NCI-H146 (cell line): ENCODE measurements at regions not wholly inside any gene's neighbourhood (a gene's known extent, or its start where the extent isn't known, plus 50 kb on each side); places are given as distances from the start of the nearest gene placed in this dataset.

ENCODE experiments used
- DNase-seq: peaks from one replicate; lab custom pipeline; 2025; lab: John Stamatoyannopoulos, UW

DNA sequence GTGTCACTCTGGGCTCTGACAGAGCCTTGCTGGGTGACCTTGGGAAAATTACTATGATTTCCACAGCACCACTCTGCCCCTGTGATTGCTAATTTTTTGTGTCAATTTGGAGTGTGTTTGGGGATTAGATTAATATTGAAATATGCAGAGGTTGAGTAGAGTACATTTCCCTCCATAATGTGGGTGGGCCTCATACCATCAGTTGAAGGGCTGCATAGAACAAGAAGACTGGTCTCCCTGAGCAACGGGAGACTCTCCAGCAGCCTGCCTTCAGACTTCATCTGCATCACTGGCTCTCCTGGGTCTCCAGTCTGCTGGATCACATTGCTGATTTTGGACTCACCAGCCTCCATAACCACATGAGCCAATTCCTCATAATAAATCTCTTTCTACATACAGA, 313.7 kb downstream of the TNS1 start:
- no peak for DNase-seq

DNA sequence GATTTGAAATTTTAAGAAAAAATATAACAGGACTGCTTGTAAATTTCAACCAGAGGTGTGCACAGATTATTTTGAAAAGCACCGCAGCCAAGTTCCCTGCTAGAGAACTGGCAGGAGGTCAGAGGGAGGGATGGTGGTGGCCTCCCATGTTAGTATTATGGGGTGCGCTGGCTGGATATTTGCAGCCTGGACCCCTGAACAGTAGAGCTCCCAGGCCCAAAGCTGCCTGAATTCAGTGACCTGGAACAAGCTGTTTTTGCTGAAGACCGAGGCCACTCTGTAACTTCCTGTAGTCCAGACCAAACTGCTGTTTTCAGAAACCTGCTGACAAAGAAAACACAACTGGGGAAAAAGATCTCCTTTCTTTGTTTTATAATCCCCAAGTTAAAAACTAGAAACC, 314.3 kb downstream of the TNS1 start:
- DNase-seq, result no peak

DNA sequence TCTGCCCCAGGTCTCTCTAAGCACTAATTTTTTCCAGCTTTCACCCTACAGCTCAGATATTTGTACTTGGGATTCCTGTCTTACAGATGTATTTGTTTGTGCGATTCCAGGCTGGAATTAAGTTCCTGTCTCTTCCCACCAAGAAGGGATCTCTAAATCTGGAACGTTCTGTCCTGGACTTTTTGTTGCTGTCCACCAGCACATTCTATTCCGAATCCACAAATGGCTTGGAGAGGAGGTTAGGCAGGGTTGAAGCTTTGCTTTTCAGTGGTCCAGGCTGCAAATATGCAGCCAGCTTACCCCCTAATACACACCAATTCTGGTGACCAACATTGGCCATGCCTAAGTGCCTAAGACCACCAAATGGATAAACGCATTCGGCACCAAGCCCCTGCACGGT, 315.0 kb downstream of the TNS1 start:
- no peak for DNase-seq

DNA sequence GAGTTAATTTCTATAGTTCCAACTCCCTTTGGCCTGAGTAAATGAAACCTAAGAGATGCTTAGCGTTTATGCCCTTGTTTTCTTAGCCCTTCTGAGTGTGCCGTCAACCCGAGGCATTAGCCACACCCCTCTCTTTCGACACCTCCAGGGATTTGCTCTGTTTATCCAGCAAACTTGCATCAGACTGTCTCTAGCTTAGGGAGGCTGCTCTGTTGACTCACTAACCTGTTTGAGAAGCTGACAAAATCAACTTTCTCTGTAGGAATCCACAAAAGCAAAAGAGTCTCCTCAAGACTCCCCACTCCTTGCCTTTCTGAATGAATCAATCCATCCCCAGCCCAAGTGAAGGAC, 317.6 kb downstream of the TNS1 start:
- DNase-seq, result no peak

DNA sequence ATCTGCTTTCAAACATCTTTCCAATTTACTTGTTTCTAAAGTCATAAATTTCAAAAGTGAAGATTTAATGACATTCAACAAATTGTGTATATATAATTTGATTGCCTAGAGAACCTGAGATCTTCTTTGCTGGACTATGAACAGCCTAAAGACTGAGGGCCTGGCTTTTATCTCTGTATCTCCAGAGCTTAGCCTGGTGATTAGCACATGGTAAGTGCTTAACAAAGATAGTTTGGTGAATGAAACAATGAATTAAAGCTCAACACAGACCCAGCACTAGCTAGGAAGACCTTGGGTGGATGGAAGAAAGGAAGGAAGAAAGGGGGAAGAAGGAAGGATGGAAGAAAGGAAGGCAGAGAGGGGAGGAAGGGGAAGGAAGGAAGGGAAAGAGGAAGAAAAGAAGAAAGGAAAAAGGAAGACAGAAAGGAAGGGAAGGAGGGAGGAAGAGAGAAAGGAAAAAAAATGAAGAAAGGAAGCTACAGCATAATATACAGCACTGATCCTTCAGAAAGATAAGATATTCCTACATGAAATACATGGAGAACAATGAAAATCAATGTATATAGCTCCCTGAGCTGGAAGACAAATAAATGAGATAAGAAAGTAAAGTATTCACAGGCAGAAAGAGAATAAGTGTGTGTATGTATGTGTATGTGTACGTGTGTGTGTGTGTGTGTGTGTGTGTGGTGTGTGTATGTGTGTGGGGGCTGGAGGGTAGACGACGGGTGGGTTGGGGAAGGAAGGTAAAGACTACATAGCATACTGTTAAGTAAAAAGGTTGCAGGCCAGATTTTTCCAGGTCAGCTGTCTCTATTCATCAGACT, 318.2 kb downstream of the TNS1 start:
- no peak for DNase-seq

DNA sequence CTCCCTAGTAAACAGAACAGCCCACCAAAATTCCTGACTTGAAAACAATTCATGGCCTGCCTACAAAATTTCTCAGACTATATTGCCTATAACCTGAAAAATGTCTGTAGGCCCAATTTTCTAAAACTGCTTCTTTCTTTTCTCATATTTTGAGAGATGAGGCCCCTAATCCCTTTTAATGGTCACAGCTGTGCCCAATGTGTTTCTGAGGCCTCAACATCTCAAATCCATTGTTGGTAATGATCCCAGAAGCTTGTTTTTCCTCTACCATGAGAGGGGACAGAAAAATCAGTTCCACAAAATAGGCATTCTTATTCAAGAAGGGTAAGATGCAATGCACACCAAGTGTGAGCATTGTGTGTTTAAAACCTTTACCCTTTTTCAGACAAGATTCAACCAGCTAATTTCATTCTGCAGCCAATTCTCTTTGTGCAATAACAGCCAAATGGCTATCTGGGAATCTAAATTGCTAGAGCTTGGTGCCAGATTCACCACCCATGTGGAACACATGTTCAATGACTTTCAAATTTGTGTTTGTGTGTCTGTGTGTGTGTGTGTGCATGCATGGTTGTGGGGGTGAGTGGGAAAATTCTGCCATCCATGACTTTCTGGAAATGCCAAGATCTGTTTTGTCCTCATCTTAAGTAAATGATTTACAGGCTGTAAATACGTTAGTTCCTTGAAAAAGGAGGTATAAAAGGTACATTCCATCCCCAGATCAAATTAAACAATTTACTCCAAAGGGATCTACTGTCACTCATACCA, 319.5 kb downstream of the TNS1 start:
- no peak for DNase-seq

DNA sequence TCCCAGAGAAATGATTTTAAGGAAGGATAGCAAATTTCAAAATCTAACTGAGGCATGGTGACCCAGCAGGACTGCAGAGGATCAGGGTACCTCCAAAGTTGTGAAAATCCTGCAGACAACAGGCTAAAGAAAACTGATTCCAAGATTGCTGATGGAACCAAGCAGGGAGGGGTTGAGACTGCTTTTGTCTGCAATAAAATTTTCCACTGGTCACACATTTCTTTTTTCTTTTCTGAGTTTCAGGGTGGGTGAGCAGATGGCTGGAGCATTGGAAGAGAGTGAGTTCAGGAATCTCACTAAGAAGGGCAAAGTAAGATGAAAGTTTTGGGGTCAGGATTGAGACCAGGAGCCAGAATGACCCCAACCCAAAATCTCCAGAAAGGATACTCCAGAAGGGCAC, 321.0 kb downstream of the TNS1 start:
- DNase-seq, result no peak

DNA sequence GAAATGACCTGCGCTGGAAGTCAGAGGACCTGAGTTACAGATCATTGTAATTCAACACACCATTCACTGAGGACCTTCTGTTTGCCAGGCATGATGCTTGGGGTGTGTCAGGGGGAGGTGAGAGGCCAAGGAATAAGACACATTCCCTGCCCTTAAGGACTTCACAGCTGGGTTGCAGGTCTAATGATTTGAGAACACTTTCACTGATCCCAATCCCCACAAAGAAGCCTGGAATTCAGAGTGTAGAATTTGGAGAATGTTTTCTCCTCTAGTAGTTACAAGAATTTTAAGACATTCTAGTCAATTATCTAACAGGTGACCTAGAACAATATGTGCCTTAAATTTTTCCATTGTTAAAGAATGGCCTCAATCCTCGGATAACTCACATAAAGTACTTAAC, 322.4 kb downstream of the TNS1 start:
- DNase-seq, result no peak

DNA sequence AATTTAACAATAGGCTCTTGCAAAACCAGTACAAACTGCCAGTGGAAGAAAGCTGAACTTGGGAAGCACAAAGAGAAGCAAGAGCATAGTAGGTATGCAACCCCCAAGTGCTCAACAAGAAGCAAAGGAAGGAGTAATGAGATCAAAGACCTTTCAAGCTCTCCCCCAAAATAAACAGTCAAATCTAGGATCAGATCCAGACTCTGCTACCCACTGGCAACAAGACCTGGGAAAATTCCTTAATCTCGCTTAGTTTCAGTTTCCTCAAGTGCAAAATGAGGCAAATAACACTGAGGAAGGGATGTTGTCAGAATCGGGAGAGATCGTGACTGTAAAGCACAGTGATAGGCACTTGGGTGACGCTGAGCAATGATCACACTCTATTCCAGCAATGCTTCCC, 329.2 kb downstream of the TNS1 start:
- DNase-seq, result no peak

DNA sequence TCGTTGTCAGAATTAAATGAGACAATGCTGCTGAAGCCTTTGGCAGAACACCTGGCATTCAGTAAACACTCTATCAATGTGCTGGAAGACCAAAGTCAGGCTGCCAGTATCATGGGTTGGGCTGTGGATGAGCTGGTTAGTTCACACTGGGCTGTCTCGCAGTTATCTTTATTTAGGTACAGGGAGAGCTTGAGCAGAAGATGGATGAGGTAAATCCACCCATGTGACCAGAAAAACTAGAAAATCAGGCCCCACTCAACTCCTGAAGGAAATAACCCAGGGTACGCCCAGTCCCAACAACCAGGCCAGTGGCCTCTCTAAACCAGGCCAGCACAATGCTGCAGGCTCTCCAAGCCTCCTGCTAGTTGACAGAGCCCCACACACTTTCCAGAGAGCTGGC, 330.3 kb downstream of the TNS1 start:
- no peak for DNase-seq

DNA sequence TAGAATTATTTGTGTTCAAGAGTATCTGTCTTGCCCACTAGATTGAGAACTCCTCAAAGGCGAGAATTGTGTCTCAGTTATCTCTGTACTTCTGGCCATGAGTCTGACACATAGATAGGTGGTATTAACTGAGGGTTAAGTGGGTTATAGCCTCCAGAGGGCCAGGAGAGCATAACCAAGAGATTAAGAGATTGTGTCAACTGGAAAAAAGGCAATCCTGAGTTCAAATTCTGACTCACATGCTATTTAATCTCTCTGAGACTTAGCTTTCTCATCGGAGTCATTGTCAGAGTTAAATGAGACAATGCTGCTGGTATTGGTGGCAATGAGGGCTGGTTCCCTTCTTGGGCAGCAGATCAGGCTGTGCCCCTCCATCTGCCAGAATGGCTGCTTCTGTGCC, 330.9 kb downstream of the TNS1 start:
- no peak for DNase-seq

DNA sequence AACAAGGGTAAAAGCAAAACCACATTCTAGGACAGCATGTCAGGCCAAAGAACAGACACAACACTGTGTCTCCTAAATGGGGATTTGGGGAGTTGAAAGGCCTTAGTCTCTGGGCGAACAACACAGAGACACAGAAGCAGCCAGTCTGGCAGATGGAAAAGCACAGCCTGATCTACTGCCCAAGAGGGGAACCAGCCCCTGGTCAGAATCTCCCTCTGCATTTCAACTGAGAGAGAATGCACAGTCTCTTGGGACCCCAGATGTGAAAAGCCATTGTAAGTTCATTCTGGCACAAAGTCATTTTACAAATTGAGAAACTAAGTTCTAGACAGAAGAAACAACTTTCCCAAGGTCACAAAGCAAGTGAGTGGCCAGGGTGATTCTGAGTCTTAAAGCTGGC, 331.7 kb downstream of the TNS1 start:
- no peak for DNase-seq

DNA sequence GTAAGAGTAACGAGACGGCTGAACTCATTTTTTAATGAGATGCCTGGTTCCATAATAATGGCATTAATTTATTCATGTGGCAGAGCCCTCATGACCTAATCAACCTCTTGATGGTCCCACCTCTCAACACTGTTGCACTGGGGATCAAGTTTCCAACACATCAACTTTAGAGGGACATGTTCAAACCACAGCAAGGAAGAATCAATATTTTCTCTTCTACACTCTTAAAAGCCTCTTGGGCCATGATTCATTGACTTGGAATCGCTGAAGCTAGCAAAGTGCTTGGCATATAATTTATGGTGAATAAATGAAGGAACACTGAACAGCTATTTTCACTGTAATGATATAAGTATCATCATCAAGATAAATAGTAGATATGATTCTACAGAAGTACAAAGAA, 333.0 kb downstream of the TNS1 start:
- DNase-seq, result no peak

DNA sequence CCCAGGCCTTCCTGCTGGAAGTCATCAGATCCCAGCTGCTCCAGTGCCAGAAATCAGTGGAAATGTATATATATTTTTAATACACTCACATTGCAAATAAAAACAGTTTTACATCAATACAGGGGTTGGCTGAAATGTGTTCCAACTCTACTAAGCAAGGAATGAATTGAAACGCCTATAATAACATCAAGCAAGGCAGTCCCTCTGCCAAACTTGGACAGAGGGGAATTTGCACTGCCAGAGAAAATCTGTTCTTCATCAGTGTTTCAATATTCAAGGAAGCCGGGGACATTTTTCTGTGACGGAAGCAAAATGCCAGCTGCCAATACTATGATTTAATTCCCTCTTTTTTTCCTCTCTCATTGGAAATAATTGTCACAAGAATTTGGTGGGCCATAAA, 335.3 kb downstream of the TNS1 start:
- DNase-seq, result no peak

DNA sequence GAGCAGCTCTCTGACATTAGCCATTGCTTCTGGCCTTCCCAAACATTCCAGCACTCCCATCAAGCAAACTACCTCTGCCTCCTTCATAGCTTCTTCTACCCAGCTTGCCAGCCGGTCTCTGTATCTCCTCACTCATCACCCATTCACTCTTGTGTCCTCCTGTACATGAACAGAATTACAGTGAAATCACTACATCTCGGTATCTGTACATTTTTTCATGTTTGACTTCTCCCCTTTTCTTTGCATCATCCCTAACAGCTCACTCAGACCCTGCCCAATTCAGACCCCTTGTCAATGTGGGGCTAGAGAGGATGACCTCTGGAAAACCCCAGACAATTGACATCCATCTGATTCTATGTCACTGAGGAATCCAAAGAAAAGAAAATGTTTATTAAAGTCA, 335.8 kb downstream of the TNS1 start:
- no peak for DNase-seq

DNA sequence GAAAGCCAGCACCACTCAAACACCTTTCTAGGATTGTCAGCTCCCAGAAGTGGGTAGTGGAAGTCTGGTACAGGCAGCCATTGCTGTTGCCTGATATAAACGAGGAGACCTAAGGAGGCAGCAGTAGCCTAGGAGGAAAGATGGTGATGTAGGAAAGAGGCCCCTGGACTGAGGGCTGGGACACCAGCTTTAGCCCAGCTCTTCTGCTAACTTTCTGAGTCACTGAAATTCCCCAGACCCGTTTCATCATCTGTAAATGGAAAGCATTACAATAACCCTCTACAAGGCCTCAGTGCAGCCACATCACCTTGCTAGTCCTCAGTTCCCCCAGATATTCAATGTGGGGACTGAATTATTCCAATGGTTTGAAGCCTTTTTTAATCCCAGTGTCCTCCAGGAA, 336.5 kb downstream of the TNS1 start:
- DNase-seq, result no peak

DNA sequence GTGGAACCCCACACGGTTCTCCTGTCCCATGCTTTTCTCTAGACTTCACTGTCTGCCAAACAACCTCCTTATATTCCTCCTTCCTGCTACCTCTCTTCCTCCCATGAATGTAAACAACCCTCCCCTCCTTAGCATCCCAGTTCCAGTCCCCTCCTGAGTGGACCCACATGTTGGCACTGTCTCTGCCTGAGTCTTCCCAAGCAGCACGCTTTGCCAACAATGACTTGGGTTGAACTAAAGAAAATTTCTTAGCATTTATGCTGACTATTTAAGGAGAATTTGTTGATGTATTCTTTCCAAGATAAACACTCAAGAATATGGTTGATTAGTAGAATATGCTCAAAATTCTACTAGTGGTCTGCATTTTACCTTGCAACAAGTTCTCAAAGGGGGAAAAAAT, 338.0 kb downstream of the TNS1 start:
- no peak for DNase-seq

DNA sequence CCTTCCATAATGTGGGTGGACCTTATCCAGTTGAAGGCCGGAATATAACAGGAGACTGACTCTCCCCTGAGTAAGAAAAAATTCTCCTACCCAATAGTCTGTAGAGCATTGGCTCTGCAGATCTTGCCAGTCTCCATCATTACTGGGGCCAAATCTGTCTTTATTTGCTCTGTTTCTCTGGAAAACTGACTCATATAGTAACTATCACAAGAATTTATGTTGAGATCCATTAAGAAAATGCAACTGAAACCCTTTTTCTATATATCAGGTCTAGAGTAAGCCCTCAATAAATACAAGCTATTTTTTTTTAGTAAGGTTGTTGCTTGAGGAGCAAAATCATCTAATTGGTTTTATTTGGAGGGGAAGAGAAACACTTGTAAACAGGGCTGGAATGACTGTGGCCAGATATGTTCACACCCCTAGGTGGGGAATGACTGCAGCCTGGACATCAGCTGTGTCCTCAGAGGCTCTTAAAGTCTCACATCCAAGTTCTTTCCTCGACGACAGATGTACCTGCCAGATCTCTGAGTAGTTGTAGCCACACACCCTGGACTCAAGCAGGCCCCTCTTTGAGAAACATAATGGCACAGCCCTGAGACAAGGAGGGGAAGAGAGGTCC, 339.7 kb downstream of the TNS1 start:
- no peak for DNase-seq

DNA sequence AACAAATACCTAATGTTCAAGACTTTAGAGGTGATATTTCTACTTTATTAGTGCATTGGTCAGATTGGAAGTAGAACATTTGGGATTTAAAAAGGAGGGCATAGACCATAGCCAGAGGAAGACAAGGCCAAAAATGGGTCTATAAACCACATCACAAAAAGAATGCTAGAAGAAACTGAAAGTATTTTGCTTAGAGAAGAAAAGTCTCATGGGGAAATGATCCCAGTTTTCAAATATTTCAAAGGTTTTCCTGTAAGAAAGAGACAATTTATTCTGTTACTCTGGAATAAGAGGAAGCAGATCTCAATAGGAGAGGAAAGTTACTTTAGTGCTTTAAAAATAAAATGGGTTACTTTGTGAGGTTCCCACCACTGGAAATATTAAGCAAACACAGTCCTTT, 341.4 kb downstream of the TNS1 start:
- no peak for DNase-seq

DNA sequence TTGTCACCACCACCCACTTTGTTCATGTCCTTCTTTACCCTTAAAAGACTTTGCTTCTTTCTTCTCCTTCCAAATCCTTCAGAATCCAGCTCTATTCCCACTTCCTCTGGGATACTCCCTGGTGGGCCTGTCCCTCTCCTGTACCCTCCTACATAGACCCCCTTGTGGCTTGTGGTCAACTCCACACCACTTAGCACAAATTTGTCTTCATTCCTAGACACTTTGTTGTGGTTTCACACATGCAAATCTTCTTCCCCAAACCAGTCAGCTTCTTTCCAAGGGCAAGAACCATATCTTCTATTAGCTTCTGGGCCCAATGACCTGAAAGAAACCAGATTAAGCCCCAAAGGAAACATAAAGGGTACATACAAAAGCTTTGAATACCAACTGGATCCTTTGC, 342.4 kb downstream of the TNS1 start:
- no peak for DNase-seq

DNA sequence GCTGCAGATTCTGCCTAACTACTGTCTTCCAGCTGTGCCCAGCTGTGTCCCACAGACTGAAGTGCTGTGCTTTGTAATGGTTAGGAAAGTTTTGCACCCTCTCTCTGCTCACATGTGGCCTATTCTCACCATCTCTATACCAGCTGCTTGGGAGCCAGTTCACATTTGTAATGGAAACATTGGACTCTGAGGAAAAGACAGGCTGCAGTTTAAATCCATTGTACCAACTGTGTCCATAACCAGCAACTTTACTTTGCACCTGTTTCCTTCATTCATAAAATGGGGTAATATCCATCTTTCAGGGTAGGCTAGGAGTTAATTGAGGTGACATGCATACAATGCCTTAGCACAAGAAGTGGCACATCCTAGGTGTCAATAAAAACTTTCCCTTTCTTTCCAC, 344.0 kb downstream of the TNS1 start:
- no peak for DNase-seq

DNA sequence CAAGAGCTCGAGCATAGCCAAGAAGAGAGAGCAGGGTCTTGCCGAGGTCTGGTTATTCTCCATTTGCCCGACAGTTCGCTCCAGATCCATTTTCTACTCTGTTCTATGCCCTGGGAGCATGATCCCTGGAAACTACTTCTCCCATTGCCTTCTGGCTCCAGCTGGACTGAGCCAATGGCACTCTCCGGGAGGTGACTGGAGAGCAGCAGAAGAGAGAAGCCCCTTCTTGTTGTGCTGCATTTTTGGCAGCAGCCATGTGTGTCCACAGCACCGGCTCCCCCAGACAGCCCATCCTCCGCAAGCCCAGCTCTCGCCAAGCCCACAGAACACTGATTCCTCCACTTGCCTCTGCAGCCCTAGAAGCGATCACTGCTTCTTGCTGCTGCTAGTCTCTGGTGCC, 345.5 kb downstream of the TNS1 start:
- DNase-seq, result no peak

DNA sequence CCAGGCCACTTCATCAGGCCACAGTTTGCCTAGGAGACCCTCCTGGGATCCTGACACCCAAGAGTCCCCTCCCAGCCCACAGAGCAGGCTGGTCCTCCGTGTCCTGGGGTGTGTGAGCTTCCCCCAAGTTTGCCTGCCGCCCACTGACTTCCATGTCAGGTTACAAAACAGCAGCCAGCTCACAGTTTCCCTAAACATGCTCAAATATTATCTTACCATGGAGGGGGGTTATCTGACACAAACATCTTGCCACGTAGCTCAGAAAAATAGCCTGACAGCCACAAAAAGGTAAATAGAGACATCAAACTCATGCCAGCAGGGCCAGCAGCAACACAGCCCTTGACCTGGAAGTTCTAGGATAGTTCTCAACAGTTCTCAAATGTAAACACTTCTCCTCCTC, 346.5 kb downstream of the TNS1 start:
- DNase-seq, result no peak
